ENCODE measurements at regions not wholly inside any gene's neighbourhood (a gene's known extent, or its start where the extent isn't known, plus 50 kb on each side); places are given as distances from the start of the nearest gene placed in this dataset.

DNA sequence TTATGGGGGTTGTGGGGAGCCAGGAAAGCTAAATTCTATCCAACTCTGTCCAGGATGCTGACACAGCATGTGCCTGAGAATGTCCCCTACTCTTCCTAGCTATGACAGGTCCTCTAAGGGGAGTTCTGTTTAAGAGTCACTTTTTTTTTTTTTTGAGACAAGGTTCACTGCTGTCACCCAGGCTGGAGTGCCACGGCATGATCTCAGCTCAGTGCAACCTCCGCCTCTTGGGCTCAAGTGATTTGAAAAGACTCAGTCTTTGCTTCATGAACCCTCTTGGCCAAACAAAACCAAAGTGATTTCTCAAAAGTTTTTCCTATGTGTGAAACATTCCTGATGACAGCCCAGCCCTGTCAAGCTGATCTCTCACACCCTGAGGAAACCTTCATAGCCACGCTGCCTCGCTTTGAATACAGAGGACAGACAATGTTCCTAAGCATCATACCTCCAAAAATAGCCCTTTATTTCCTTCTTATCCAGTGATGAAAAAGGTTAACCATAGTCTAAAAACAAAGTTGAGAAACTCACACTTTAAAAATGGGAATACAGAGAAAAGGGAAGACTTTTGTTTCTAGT is 105.5 kb upstream of the PROK2 start:
- Histone ChIP-seq H3K9me3 (ENCODE audit: control insufficient read depth, low read length) (no peaks in the 10 kb centered on the region), H3K27me3 (replicated peaks; ENCODE audit: control insufficient read depth, insufficient read depth, low read length, poor library complexity, severe bottlenecking) (no peaks in the 10 kb centered on the region), H3K27ac (ENCODE audit: insufficient read depth, low read length, poor library complexity, severe bottlenecking) (no peak overlapping the region), H3K36me3 (ENCODE audit: control insufficient read depth, insufficient read depth, low read length) (no peaks in the 10 kb centered on the region), H3K4me3 (ENCODE audit: insufficient read depth, low read depth, low read length, poor library complexity, severe bottlenecking) (no peak overlapping the region), H3K4me1 (ENCODE audit: control insufficient read depth, insufficient read depth, low read length, poor library complexity, severe bottlenecking) (no peaks in the 10 kb centered on the region)
- DNase-seq: no peak

DNA sequence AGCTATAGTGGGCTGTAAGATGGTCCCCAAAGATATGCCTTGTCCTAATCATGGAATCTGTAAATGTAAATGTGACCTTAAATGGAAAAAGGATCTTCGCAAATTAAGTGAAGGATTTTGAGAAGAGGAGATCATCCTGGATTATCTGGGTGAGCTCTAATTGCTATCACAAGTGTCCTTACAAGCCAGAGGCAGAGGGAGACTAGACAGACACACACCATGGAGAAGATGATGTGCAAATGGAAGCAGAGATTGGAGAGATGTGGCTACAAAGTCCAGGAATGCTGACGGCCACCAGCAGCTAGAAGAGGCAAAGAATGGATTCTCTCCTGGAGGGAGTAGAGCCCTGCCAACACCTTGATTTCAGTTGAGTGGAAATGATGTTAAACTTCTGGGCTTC is 102.3 kb upstream of the PROK2 start:
- Histone ChIP-seq H3K4me1 (ENCODE audit: control insufficient read depth, insufficient read depth, low read length, poor library complexity, severe bottlenecking) (no peaks in the 10 kb centered on the region), H3K9me3 (ENCODE audit: control insufficient read depth, low read length) (no peaks in the 10 kb centered on the region), H3K4me3 (ENCODE audit: insufficient read depth, low read depth, low read length, poor library complexity, severe bottlenecking) (no peak overlapping the region), H3K27me3 (replicated peaks; ENCODE audit: control insufficient read depth, insufficient read depth, low read length, poor library complexity, severe bottlenecking) (no peaks in the 10 kb centered on the region), H3K36me3 (ENCODE audit: control insufficient read depth, insufficient read depth, low read length) (no peaks in the 10 kb centered on the region), H3K27ac (ENCODE audit: insufficient read depth, low read length, poor library complexity, severe bottlenecking) (no peak overlapping the region)
- no peak for DNase-seq

DNA sequence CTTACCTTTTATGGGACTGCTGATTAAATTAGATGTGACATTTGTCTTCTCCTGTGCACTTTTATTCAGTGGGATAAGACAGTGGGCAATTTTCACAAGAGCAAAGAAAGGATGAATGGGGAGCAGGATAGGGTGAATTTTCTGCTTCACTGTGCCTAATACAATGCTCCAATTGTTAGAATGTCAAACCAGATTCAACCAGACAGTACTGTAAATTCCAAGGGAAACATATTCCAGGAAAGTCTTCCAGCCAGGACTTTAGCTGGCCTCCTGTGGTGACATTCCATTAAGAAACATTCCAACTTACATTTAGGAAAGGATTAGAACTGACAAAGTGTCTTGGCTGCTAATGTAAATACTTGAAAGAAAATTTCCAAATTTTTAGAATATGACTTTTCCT is 100.1 kb upstream of the PROK2 start:
- H3K4me1 ChIP-seq (ENCODE audit: control insufficient read depth, insufficient read depth, low read length, poor library complexity, severe bottlenecking): no peaks in the 10 kb centered on the region
- no peak overlapping the region for H3K27ac ChIP-seq (ENCODE audit: insufficient read depth, low read length, poor library complexity, severe bottlenecking)
- H3K27me3 ChIP-seq (replicated peaks; ENCODE audit: control insufficient read depth, insufficient read depth, low read length, poor library complexity, severe bottlenecking): no peaks in the 10 kb centered on the region
- H3K4me3 ChIP-seq (ENCODE audit: insufficient read depth, low read depth, low read length, poor library complexity, severe bottlenecking): no peak overlapping the region
- no peaks in the 10 kb centered on the region for H3K9me3 ChIP-seq (ENCODE audit: control insufficient read depth, low read length)
- no peak for DNase-seq
- no peaks in the 10 kb centered on the region for H3K36me3 ChIP-seq (ENCODE audit: control insufficient read depth, insufficient read depth, low read length)

DNA sequence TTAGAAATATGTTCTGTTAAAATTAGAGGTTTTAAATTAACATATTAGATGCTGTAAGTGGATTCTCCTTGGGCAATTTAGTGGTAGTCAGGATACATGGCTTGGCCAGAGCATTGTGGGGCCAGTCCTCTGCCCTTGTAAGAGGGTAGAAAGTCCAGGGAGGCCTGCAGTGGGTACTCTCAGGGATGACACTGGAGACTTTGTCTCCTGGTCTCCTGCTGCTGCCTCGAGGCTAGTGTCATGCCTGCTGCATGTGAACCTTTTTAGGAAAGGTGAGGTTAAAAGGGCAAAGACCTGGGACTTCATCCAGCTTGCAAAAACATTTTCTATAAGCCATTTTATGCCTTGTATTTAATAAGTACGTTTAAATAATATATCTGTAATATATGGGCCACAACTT is 96.8 kb upstream of the PROK2 start:
- Histone ChIP-seq H3K4me1 (ENCODE audit: control insufficient read depth, insufficient read depth, low read length, poor library complexity, severe bottlenecking) (no peaks in the 10 kb centered on the region), H3K4me3 (ENCODE audit: insufficient read depth, low read depth, low read length, poor library complexity, severe bottlenecking) (no peak overlapping the region), H3K27me3 (replicated peaks; ENCODE audit: control insufficient read depth, insufficient read depth, low read length, poor library complexity, severe bottlenecking) (no peaks in the 10 kb centered on the region), H3K27ac (ENCODE audit: insufficient read depth, low read length, poor library complexity, severe bottlenecking) (no peak overlapping the region), H3K9me3 (ENCODE audit: control insufficient read depth, low read length) (no peaks in the 10 kb centered on the region), H3K36me3 (ENCODE audit: control insufficient read depth, insufficient read depth, low read length) (no peaks in the 10 kb centered on the region)
- no peak for DNase-seq

DNA sequence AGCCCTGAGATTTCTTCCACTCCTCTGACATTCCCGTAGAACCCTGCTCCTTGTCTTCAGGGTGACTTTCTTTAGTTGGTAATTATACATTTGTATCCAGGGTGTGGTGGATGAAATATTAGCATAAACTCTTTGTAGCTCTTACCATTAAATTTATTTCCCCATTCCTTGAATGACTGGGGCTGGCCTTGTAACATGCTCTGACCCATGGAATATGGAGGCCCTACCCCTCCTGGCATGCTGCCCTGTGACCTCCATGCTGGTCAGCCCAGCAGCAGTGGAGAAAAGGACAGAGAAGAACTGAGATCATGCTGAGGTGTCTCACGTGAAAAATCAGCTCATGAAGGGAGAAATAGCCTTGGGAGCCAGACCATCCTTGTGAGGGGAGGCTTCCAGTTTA is 96.1 kb upstream of the PROK2 start:
- no peak for DNase-seq
- Histone ChIP-seq H3K9me3 (ENCODE audit: control insufficient read depth, low read length) (no peaks in the 10 kb centered on the region), H3K4me1 (ENCODE audit: control insufficient read depth, insufficient read depth, low read length, poor library complexity, severe bottlenecking) (no peaks in the 10 kb centered on the region), H3K4me3 (ENCODE audit: insufficient read depth, low read depth, low read length, poor library complexity, severe bottlenecking) (no peak overlapping the region), H3K27ac (ENCODE audit: insufficient read depth, low read length, poor library complexity, severe bottlenecking) (no peak overlapping the region), H3K36me3 (ENCODE audit: control insufficient read depth, insufficient read depth, low read length) (no peaks in the 10 kb centered on the region), H3K27me3 (replicated peaks; ENCODE audit: control insufficient read depth, insufficient read depth, low read length, poor library complexity, severe bottlenecking) (no peaks in the 10 kb centered on the region)

DNA sequence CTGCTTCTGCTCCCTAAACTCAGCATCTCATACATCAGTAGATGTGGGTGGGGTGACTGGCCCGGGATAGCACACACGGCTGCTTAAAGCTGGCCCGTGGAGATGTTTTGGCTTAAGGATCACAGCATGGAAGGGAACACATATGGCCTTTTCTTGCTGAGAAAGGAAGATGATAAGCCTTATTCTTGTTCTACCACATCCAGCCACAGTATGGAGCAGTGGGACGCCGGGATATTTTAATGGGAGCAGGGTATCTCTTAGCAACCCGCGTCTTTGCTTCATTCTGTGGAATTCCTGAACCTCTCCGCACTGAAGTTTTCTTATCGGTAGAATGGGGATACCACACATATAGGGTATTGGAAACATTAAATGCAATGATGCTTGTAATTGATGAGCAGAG is 94.1 kb upstream of the PROK2 start:
- no peak overlapping the region for H3K4me3 ChIP-seq (ENCODE audit: insufficient read depth, low read depth, low read length, poor library complexity, severe bottlenecking)
- no peak for DNase-seq
- H3K27ac ChIP-seq (ENCODE audit: insufficient read depth, low read length, poor library complexity, severe bottlenecking): no peak overlapping the region
- H3K9me3 ChIP-seq (ENCODE audit: control insufficient read depth, low read length): no peaks in the 10 kb centered on the region
- H3K36me3 ChIP-seq (ENCODE audit: control insufficient read depth, insufficient read depth, low read length): no peaks in the 10 kb centered on the region
- no peaks in the 10 kb centered on the region for H3K27me3 ChIP-seq (replicated peaks; ENCODE audit: control insufficient read depth, insufficient read depth, low read length, poor library complexity, severe bottlenecking)
- no peaks in the 10 kb centered on the region for H3K4me1 ChIP-seq (ENCODE audit: control insufficient read depth, insufficient read depth, low read length, poor library complexity, severe bottlenecking)

DNA sequence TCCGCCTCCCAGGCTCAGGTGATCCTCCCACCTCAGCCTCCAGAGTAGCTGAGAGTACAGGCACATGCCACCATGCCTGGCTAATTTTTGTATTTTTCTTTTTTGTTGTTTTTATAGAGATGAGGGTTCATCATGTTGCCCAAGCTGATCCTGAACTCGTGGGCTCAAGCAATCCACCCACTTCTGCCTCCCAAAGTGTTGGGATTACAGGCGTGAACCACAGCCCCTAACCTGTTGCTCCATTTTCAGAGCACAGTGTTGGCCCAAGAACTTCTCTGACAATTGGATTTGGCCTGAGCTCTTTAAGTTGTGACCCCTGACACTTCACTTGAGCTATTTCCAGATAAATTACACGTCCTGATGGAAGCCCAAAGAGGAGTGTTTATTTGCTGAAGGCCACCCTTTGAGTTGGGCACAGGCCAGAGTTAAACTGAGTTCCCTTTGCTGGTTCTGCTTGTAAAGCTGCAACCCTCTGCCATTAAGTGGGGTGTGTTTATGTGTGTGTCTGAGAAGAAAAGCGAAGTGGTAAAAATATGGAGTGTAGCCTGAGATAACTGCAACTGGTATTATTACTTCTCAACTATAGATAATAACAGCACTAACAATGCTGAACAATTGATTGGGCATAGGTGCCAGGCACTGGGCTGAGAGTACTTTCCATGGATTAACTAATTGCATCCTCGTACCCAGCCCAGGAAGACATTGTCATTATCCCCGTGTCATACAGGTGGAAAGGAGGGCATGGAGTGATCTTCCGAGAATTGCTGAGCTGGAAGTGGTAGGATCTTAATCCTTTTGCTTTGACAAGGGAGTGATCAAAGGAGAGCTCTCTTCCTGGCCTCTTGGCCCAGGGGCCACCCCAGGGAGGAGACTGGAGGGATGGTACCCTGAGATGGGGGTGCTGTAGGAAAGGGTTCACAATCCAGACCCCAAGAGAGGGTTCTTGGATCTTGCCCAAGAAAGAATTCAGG is 91.5 kb upstream of the PROK2 start:
- no peak for DNase-seq
- no peaks in the 10 kb centered on the region for H3K4me1 ChIP-seq (ENCODE audit: control insufficient read depth, insufficient read depth, low read length, poor library complexity, severe bottlenecking)
- no peak overlapping the region for H3K4me3 ChIP-seq (ENCODE audit: insufficient read depth, low read depth, low read length, poor library complexity, severe bottlenecking)
- H3K27me3 ChIP-seq (replicated peaks; ENCODE audit: control insufficient read depth, insufficient read depth, low read length, poor library complexity, severe bottlenecking): no peaks in the 10 kb centered on the region
- no peak overlapping the region for H3K27ac ChIP-seq (ENCODE audit: insufficient read depth, low read length, poor library complexity, severe bottlenecking)
- no peaks in the 10 kb centered on the region for H3K36me3 ChIP-seq (ENCODE audit: control insufficient read depth, insufficient read depth, low read length)
- no peaks in the 10 kb centered on the region for H3K9me3 ChIP-seq (ENCODE audit: control insufficient read depth, low read length)

- DNase-seq: peak; percentile 33 to 54 (median 38)
- Histone ChIP-seq H3K4me3 (ENCODE audit: insufficient read depth, low read depth, low read length, poor library complexity, severe bottlenecking) (no peak overlapping the region), H3K36me3 (ENCODE audit: control insufficient read depth, insufficient read depth, low read length) (no peaks in the 10 kb centered on the region), H3K27me3 (replicated peaks; ENCODE audit: control insufficient read depth, insufficient read depth, low read length, poor library complexity, severe bottlenecking) (no peaks in the 10 kb centered on the region), H3K9me3 (ENCODE audit: control insufficient read depth, low read length) (no peaks in the 10 kb centered on the region), H3K4me1 (ENCODE audit: control insufficient read depth, insufficient read depth, low read length, poor library complexity, severe bottlenecking) (no peaks in the 10 kb centered on the region), H3K27ac (ENCODE audit: insufficient read depth, low read length, poor library complexity, severe bottlenecking) (no peak overlapping the region)
Measured at GRCh38 chr3:71875461-71875947, 90.6 kb upstream of the PROK2 start.

DNA sequence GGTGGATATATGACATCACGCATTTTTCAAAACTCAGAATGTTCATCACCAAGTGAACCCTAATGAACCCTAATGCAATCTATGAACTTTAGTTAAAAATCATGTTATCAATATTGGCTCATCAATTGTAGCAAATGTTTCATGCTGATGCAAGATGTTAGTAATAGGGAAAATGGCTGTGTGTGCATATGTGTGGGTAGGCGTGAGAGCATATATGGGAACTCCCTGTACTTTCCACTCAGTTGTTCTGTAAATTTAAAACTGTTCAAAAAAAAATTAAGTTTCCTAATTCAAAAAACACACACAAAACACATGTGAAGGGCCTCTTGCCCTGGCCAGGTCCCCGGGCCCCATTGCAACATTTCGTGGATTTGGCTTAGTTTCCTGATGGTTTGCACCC is 89.7 kb upstream of the PROK2 start:
- H3K27ac ChIP-seq (ENCODE audit: insufficient read depth, low read length, poor library complexity, severe bottlenecking): no peak overlapping the region
- no peaks in the 10 kb centered on the region for H3K4me1 ChIP-seq (ENCODE audit: control insufficient read depth, insufficient read depth, low read length, poor library complexity, severe bottlenecking)
- H3K27me3 ChIP-seq (replicated peaks; ENCODE audit: control insufficient read depth, insufficient read depth, low read length, poor library complexity, severe bottlenecking): no peaks in the 10 kb centered on the region
- no peaks in the 10 kb centered on the region for H3K9me3 ChIP-seq (ENCODE audit: control insufficient read depth, low read length)
- no peak for DNase-seq
- no peaks in the 10 kb centered on the region for H3K36me3 ChIP-seq (ENCODE audit: control insufficient read depth, insufficient read depth, low read length)
- no peak overlapping the region for H3K4me3 ChIP-seq (ENCODE audit: insufficient read depth, low read depth, low read length, poor library complexity, severe bottlenecking)

- Histone ChIP-seq H3K4me3 (ENCODE audit: insufficient read depth, low read depth, low read length, poor library complexity, severe bottlenecking) (no peak overlapping the region), H3K27me3 (replicated peaks; ENCODE audit: control insufficient read depth, insufficient read depth, low read length, poor library complexity, severe bottlenecking) (no peaks in the 10 kb centered on the region), H3K36me3 (ENCODE audit: control insufficient read depth, insufficient read depth, low read length) (no peaks in the 10 kb centered on the region), H3K4me1 (ENCODE audit: control insufficient read depth, insufficient read depth, low read length, poor library complexity, severe bottlenecking) (no peaks in the 10 kb centered on the region), H3K27ac (ENCODE audit: insufficient read depth, low read length, poor library complexity, severe bottlenecking) (no peak overlapping the region), H3K9me3 (ENCODE audit: control insufficient read depth, low read length) (no peaks in the 10 kb centered on the region)
- DNase-seq: no peak
Measured at GRCh38 chr3:71873093-71873611, 88.2 kb upstream of the PROK2 start.
